ENCODE measurements at regions not wholly inside any gene's neighbourhood (a gene's known extent, or its start where the extent isn't known, plus 50 kb on each side); places are given as distances from the start of the nearest gene placed in this dataset.
"Not testable (repeated sequence)": the region's sequence is repeated elsewhere in the genome, so short reads cannot be mapped to it uniquely, and the experiment has no call there.

DNA sequence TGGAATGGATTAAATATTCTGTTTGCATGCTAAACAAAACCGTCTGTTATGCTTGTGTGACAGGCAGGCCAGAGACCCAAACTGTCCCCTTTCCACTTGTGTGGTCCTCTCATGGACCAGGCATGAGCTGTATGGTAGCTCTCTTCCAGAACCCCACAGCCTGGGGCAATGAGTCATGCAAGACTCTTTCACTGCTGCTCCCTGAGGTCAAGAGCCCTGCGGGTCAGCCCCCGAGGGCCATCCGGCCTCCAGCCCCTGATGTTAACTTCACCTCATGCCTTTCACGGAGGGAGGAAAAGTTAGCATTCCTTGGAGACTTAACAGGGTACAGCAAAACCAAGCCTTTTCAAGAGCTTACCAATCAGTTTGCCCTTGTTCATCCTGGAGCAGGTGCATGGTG, 239.1 kb upstream of the DIO3 start:
- H3K9me3 ChIP-seq = no peaks in the 10 kb centered on the region
- TF ChIP-seq, protein P1, sequence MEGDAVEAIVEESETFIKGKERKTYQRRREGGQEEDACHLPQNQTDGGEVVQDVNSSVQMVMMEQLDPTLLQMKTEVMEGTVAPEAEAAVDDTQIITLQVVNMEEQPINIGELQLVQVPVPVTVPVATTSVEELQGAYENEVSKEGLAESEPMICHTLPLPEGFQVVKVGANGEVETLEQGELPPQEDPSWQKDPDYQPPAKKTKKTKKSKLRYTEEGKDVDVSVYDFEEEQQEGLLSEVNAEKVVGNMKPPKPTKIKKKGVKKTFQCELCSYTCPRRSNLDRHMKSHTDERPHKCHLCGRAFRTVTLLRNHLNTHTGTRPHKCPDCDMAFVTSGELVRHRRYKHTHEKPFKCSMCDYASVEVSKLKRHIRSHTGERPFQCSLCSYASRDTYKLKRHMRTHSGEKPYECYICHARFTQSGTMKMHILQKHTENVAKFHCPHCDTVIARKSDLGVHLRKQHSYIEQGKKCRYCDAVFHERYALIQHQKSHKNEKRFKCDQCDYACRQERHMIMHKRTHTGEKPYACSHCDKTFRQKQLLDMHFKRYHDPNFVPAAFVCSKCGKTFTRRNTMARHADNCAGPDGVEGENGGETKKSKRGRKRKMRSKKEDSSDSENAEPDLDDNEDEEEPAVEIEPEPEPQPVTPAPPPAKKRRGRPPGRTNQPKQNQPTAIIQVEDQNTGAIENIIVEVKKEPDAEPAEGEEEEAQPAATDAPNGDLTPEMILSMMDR (IDR thresholded peaks at IDR 0.05) = no peak
- DNase-seq (no peak), ATAC-seq (no peak)
- no peaks in the 10 kb centered on the region for H3K4me1 ChIP-seq
- no peak overlapping the region for H3K27ac ChIP-seq
- no peaks in the 10 kb centered on the region for H3K27me3 ChIP-seq
- intact Hi-C loops (cut with DNase I) = no loop called here
- H3K36me3 ChIP-seq = no peaks in the 10 kb centered on the region
- H3K4me3 ChIP-seq = no peak overlapping the region

DNA sequence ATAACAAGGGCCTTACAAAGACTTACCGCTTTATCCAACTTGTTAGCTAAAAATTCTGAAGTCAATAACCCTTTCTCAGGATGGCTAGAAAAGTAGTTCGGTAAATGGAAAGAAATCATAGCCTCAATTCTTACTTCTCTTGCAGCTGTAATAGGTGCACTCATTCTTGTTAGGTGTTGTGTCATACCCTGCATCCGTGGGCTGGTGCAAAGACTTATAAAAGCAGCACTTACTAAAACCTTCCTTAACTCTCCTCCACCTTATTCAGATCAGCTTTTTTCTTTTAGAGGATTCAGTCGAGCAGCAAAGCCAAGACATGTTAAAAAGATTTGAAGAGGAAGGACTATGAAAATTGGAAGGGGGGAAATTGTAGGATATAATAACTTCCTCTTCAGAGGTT, 238.2 kb upstream of the DIO3 start:
- no peak for ATAC-seq
- Histone ChIP-seq H3K36me3 (no peaks in the 10 kb centered on the region), H3K27me3 (no peaks in the 10 kb centered on the region), H3K4me3 (no peak overlapping the region), H3K27ac (no peak overlapping the region), H3K9me3 (no peaks in the 10 kb centered on the region), H3K4me1 (no peaks in the 10 kb centered on the region)
- TF ChIP-seq, protein P1 (IDR thresholded peaks at IDR 0.05) = no peak
- no peak for DNase-seq
- intact Hi-C loops (cut with DNase I) = no loop called here

DNA sequence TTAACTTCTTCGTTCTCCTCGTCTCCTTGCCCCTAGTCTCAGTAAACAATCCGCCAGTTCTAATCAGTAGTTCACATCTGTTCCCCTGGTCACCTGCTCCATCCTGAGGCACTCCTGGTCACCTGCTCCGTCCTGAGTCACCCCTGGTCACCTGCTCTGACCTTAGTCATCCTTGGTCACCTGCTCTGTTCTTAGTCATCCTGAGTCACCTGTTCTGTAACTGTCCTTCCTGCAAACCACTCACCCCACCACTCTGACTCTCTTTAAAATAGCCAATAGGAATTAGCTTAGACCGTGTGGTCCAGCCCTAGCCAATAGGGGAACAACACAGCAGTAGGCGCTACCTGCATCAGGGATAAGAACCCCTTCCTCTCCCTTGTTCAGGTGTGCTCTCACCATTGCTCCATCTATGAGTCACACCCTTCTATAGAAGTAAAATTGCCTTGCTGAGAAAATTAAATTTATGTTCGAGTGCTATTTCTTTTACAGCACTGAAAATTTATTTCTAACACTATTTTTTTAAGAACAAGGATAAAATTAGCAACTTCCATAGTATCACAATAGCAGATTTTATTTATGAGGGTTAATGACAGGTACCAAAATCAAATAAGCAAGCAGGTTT, 237.6 kb upstream of the DIO3 start:
- intact Hi-C loops (cut with DNase I); H3K27me3 ChIP-seq; H3K36me3 ChIP-seq; H3K4me1 ChIP-seq; H3K4me3 ChIP-seq; ATAC-seq; H3K9me3 ChIP-seq; H3K27ac ChIP-seq; DNase-seq: not testable (repeated sequence)

DNA sequence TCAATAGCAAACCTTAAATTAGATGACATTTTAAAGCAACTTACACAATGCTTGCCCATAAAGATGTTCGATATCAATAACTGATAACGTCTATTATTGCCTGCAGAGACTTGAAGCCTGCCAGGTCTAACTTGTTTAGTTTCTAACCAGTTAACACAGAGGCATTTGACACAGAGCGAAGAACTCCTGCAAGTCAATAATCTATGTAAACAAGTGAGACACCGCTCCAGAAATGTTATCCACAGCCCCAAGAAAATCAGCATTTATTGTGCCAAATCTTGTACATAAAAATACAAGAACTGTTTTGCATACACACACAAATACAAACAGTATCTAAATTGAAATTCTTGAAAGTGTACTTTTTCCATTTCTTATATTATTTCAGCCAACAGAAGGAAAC, 236.0 kb upstream of the DIO3 start:
- H3K27me3 ChIP-seq = no peaks in the 10 kb centered on the region
- no peaks in the 10 kb centered on the region for H3K36me3 ChIP-seq
- H3K4me1 ChIP-seq = no peaks in the 10 kb centered on the region
- TF ChIP-seq, protein P1 (IDR thresholded peaks at IDR 0.05) = no peak
- no peaks in the 10 kb centered on the region for H3K9me3 ChIP-seq
- no peak overlapping the region for H3K27ac ChIP-seq
- DNase-seq (no peak), ATAC-seq (no peak)
- H3K4me3 ChIP-seq = no peak overlapping the region
- intact Hi-C loops (cut with DNase I) = no loop called here

DNA sequence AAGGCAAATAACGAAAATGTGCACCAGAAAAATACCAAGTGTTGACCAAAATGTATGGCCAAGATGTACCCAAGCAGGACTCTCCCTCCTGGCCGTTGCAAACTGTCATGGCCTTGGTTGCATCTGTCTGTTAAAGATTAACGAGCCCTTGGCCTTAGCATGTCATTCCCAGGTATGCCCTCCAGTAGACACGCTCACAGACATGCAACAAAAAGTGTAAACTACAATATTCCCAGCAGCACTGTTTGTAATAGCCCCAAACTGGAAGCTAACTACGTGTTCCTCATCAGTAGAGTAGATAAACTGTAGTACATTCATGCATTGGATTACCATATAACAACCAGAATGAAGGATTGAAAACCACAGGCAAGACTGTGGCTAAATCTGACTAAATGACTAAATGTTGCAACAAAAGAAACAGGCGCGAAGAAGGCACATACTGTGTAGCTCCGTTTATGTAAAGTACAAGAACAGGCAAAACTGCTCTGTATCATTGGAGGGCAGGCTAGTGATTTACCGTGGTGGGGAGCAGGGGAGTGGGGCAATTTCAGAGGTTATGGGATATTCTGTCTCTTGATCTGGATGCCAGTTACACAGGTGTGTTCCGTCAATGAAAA, 232.8 kb upstream of the DIO3 start:
- Histone ChIP-seq H3K27ac (no peak overlapping the region), H3K9me3 (no peaks in the 10 kb centered on the region), H3K4me1 (no peaks in the 10 kb centered on the region), H3K4me3 (no peak overlapping the region), H3K36me3 (no peaks in the 10 kb centered on the region), H3K27me3 (no peaks in the 10 kb centered on the region)
- DNase-seq (no peak), ATAC-seq (no peak)
- intact Hi-C loops (cut with DNase I) = no loop called here
- TF ChIP-seq, protein P1 (IDR thresholded peaks at IDR 0.05) = no peak

DNA sequence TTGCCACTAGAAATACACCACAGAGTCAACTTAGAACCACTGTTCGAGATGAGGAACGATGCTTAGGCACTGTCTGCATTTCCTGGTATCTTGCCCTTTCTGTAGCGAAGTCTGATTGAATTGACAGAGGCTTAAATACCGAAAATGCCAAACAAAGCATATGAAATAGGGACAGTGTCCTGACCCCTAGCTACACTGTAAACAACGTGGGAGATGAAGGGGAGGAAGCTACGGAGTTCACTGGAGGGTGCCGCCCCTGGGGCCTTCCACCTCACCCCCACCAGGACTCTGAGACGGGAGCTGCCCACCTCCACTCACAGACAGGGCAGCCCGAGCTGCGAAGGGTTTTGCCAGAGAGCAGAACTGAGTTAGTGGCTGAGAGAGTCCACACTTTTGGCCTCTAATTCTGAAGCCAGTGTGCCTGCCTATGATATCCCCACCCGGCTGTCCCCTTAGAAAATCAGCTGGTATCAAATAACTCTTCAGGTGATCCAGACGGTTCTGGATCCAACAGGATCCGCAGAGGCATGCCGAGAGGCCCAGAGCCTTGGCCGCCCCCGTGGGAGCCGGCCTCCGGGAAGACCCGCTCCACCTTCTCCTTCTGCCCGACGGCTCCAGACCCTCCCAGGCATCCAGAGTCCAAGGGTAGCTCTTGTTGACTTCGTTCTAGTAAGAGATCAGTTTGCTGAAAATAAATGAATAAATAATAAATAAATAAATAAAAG, 230.7 kb upstream of the DIO3 start:
- Histone ChIP-seq H3K36me3 (no peaks in the 10 kb centered on the region), H3K27me3 (no peaks in the 10 kb centered on the region), H3K27ac (no peak overlapping the region), H3K9me3 (no peaks in the 10 kb centered on the region), H3K4me3 (no peak overlapping the region), H3K4me1 (no peaks in the 10 kb centered on the region)
- ATAC-seq (no peak), DNase-seq (no peak)
- TF ChIP-seq, protein P1 (IDR thresholded peaks at IDR 0.05) = no peak
- intact Hi-C loops (cut with DNase I) = no loop called here

All from upper lobe of right lung (tissue), 1 donor.